Panc1 (cell line): ENCODE measurements at regions not wholly inside any gene's neighbourhood (a gene's known extent, or its start where the extent isn't known, plus 50 kb on each side); places are given as distances from the start of the nearest gene placed in this dataset.

ENCODE experiments used
- ATAC-seq: fragments of 200-7000 bp; cut with Tn5 transposase; 2 replicates; pipeline ENCODE4 v1.9.1; 2020; ENCODE audit warnings: mild to moderate bottlenecking, moderate library complexity
- BruUV-seq: library from RNA; stranded (reverse); fragments of 400-500 nt; replicated peaks from 2 replicates; lab custom pipeline; 2021; lab: Mats Ljungman, UMichigan
- CTCF ChIA-PET: fragments of 300-600 bp; sonication (Branson Sonifier 250); formaldehyde crosslinking; loops from one replicate; lab custom pipeline; 2022; ENCODE audit warnings: antibody characterized with exemption; lab: Charles Lee
- POLR2A ChIA-PET: fragments of 300-600 bp; sonication (Branson Sonifier 250); formaldehyde crosslinking; loops from one replicate; lab custom pipeline; 2022; ENCODE audit warnings: antibody characterized with exemption; lab: Charles Lee
- DNase-seq: peaks from one replicate; pipeline ENCODE4 v3.0.0-alpha.2; 2010; ENCODE audit warnings: low read depth, low spot score
- H3K27ac ChIP-seq: 2 replicates; pipeline ENCODE4 v1.5.1; 2011; ENCODE audit warnings: mild to moderate bottlenecking, low read length, inconsistent platforms
- H3K27me3 ChIP-seq: fragments of 200-500 bp; sonication (Bioruptor generic); 2 replicates; pipeline ENCODE4 v1.6.0; 2014; ENCODE audit warnings: low read length, inconsistent platforms; ENCODE audit not compliant: control insufficient read depth, insufficient read depth
- H3K36me3 ChIP-seq: fragments of 200-500 bp; sonication (Bioruptor generic); 2 replicates; pipeline ENCODE4 v1.5.1; 2014; ENCODE audit warnings: inconsistent platforms, mild to moderate bottlenecking, low read length, moderate library complexity; ENCODE audit not compliant: control insufficient read depth, insufficient read depth
- H3K4me1 ChIP-seq: 2 replicates; pipeline ENCODE4 v1.5.1; 2011; ENCODE audit warnings: inconsistent platforms, mild to moderate bottlenecking, low read length, moderate library complexity; ENCODE audit not compliant: control insufficient read depth, insufficient read depth
- H3K4me3 ChIP-seq, 2 experiments: 2 replicates each; pipeline ENCODE4 v1.5.1; 2011 to 2012; ENCODE audit warnings: low read depth in 2 of 2, low read length in 2 of 2, mild to moderate bottlenecking in 2 of 2, inconsistent platforms in 1 of 2, moderate library complexity in 1 of 2
- H3K9me3 ChIP-seq: fragments of 200-500 bp; sonication (Bioruptor generic); 2 replicates; pipeline ENCODE4 v1.5.1; 2014; ENCODE audit warnings: low read depth, mild to moderate bottlenecking, inconsistent platforms, low read length, moderate library complexity; ENCODE audit not compliant: control insufficient read depth, insufficient read depth
- CTCF ChIP-seq: fragments of 450-650 bp; IDR thresholded peaks from 2 replicates; pipeline ENCODE4 v1.5.1; 2017; ENCODE audit warnings: mild to moderate bottlenecking
- POLR2AphosphoS5 ChIP-seq: IDR thresholded peaks from 2 replicates; pipeline ENCODE4 v1.6.1; 2012; ENCODE audit warnings: mild to moderate bottlenecking, low read depth, low read length, moderate library complexity
- REST ChIP-seq, 2 experiments: IDR thresholded peaks; 2 replicates each; pipeline ENCODE4 v1.6.1; 2011 to 2012; ENCODE audit warnings: low read depth in 2 of 2, control low read depth in 1 of 2, low read length in 1 of 2, mild to moderate bottlenecking in 1 of 2, moderate library complexity in 1 of 2; ENCODE audit not compliant: insufficient read depth in 1 of 2
- SIN3A ChIP-seq: IDR thresholded peaks from 2 replicates; pipeline ENCODE4 v1.6.1; 2012; ENCODE audit warnings: low read depth, mild to moderate bottlenecking, low read length, moderate library complexity, borderline replicate concordance; ENCODE audit not compliant: insufficient read depth
- TCF7L2 ChIP-seq: IDR thresholded peaks from 2 replicates; pipeline ENCODE4 v1.6.1; 2011; ENCODE audit warnings: mild to moderate bottlenecking, low read depth, low read length, inconsistent platforms
- in situ Hi-C: cut with HindIII; loops from 2 replicates; pipeline ENCODE4 v1.10.0; 2016; ENCODE audit warnings: low sequenced_read_pairs, low pct_unique_long_range_greater_than_20kb
- intact Hi-C: fragments of 100-400 bp; cut with micrococcal nuclease; formaldehyde crosslinking; loops from one replicate; pipeline ENCODE4 v1.10.0; 2022; ENCODE audit not compliant: unreplicated experiment

- ChIA-PET CTCF (no interaction called here), POLR2A (no interaction called here)
- TF ChIP-seq TCF7L2: no peak
- no peak for TF ChIP-seq CTCF
- no peak for TF ChIP-seq REST (IDR thresholded peaks at IDR 0.05; ENCODE audit: insufficient read depth in 1 of 2, low read depth in 2 of 2, low read length in 1 of 2)
- no peak for TF ChIP-seq POLR2AphosphoS5
- no peak for TF ChIP-seq SIN3A
- Histone ChIP-seq H3K4me1 (no peaks in the 10 kb centered on the region), H3K27me3 (no peaks in the 10 kb centered on the region), H3K36me3 (no peaks in the 10 kb centered on the region), H3K27ac (no peak overlapping the region), H3K4me3 (no peak overlapping the region), H3K9me3 (no peaks in the 10 kb centered on the region)
- intact Hi-C loops: no loop called here
- DNase-seq (no peak), ATAC-seq (no peak)
- in situ Hi-C loops: no loop called here
- no TSS peak for BruUV-seq
Observed at GRCh38 chr4:125456075-125456474, 141.3 kb downstream of the FAT4 start.

GRCh38 chr4:125459531-125459930 lies 144.8 kb downstream of the FAT4 start:
- no peak for TF ChIP-seq TCF7L2
- no peak for TF ChIP-seq SIN3A
- no peak for TF ChIP-seq REST (IDR thresholded peaks at IDR 0.05; ENCODE audit: insufficient read depth in 1 of 2, low read depth in 2 of 2, low read length in 1 of 2)
- no peak for TF ChIP-seq CTCF
- no peak for TF ChIP-seq POLR2AphosphoS5
- no peak for DNase-seq
- in situ Hi-C loops: no loop called here

More at GRCh38 chr4:125459531-125459930, 144.8 kb downstream of the FAT4 start:
- Histone ChIP-seq H3K9me3 (no peaks in the 10 kb centered on the region), H3K4me3 (no peak overlapping the region), H3K4me1 (no peaks in the 10 kb centered on the region), H3K27ac (no peak overlapping the region), H3K27me3 (no peaks in the 10 kb centered on the region), H3K36me3 (no peaks in the 10 kb centered on the region)
- ChIA-PET POLR2A (no interaction called here), CTCF (no interaction called here)
- no TSS peak for BruUV-seq
- ATAC-seq: no peak
- intact Hi-C loops: no loop called here
